Upper lobe of left lung (tissue), 4 donors: ENCODE measurements at regions not wholly inside any gene's neighbourhood (a gene's known extent, or its start where the extent isn't known, plus 50 kb on each side); places are given as distances from the start of the nearest gene placed in this dataset.

Experiments
- CTCF ChIP-seq, 6 experiments: fragments of 450-650 bp in 4 of 6; fragments of 200-600 bp in 2 of 6; sonication (generic) in 2 of 6; IDR thresholded peaks; one replicate each; pipeline ENCODE4 v1.5.1; 2016 to 2019; ENCODE audit warnings: antibody characterized with exemption in 6 of 6
- EP300 ChIP-seq, 4 donors: sonication (generic); formaldehyde crosslinking; IDR thresholded peaks; one replicate each; pipeline ENCODE4 v1.5.1; 2017; ENCODE audit warnings: antibody characterized with exemption in 4 of 4, control low read depth in 2 of 4
- POLR2A ChIP-seq, 4 donors: fragments of 450-650 bp; IDR thresholded peaks; one replicate each; pipeline ENCODE4 v1.5.1; 2016 to 2017; ENCODE audit warnings: antibody characterized with exemption in 4 of 4, mild to moderate bottlenecking in 2 of 4

GRCh38 chr4:38582889-38583470, 81.0 kb upstream of the KLF3 start:
- TF ChIP-seq CTCF (IDR thresholded peaks at IDR 0.05) (no peak), EP300 (IDR thresholded peaks at IDR 0.05) (no peak), POLR2A (IDR thresholded peaks at IDR 0.05) (no peak)
